Endometrium (tissue), 2 donors: ENCODE measurements at regions not wholly inside any gene's neighbourhood (a gene's known extent, or its start where the extent isn't known, plus 50 kb on each side); places are given as distances from the start of the nearest gene placed in this dataset.
"Not testable (repeated sequence)": the region's sequence is repeated elsewhere in the genome, so short reads cannot be mapped to it uniquely, and the experiment has no call there.

Source experiments
- FAIRE-seq: peaks from 2 replicates; lab custom pipeline; 2012; peaks lifted over from hg19 to GRCh38; lab: Jason Lieb, UNC
- donor health status: control.
- donor health status: control.

DNA sequence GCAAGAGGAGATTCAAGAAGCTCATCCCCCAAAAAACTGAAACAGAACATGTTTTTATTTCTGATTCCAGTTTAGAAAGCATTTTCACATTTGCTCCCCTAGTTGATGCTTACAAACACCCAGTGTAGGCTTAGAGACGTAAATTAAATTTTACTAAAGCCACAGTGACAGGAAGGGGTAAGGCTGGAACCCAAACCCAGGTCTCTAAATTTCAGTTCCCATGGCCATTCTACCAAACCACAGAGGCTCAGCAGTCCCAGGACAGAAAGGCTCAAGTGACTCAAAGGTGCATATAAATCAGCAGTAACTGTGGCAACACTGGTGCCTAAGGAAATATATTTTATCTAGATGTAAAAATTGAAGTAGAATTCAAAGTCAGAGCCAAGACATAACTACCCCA is 128.7 kb downstream of the CEP120 start:
- no peak for FAIRE-seq

- FAIRE-seq, result no peak
Measured at GRCh38 chr5:123289210-123289609, 134.0 kb downstream of the CEP120 start.

- peak; percentile 74 for FAIRE-seq
Measured at GRCh38 chr5:123287881-123288280, 135.3 kb downstream of the CEP120 start.

DNA sequence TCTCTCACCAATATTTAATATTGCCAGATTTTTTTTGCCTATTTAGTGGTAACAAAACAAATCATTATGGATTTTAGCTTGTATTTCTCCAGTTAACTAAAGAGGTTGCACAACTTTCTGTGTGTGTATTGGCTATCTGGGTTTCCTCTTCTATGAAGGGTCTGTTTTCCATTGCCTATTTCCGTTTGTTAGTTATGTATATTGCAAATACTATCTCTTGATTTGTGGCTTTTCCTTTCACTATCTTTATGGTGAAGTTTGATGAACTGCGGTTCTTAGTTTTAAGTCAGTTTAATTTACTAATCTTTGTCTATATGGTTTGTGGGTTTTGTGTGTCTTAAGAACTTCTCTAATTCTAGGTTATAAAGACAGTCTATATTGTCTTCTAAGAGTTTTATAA is 136.3 kb downstream of the CEP120 start:
- FAIRE-seq, result no peak

DNA sequence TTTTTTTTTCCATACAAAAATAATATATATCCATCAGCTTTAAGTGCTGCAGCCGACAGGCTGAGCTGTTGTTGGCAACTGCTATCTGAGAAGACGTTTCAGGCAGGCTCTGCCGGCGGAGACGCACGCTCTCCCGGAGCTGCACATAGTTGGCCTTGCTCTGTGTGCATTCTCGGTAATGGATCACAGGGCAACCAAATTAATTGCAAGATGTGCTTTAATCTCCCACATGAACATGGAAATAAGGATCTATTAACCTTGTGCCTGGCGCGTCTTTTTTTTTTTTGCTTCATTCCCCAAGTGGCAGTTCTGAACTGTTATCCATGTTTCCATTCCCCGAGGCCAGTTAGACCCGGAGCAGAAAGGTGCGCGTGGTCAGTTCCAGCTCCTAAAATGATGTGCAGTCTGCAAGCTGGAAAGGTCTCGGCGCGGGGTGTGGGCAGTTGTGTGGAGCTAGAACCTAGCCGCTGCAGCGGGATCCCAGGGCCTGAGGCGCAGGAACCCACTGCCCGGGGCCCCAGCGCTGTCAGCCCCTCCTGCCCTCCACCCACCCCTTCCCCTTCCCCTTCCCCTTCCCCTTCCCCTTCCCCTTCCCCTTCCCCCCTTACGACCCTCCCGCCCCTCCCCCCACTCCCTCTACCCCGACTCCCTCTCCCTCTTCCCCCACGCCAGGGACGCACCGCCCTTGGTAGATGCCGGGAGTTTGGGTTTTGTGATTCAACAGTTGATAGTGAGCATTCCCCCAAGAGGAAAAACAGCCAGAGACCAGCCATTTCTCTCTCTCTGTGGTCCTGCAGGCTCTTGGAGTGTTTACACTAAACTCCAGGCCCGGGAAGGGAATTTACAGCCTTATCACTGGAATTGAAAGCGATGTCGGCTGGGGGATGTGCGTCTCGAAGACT is 137.8 kb downstream of the CEP120 start:
- peak; percentile 18 for FAIRE-seq

GRCh38 chr5:123283499-123283898 is 139.7 kb downstream of the CEP120 start:
- no peak for FAIRE-seq

- no peak for FAIRE-seq
Measured at GRCh38 chr5:123283031-123283430, 140.2 kb downstream of the CEP120 start.

GRCh38 chr5:123282444-123282843 is 140.8 kb downstream of the CEP120 start:
- no peak for FAIRE-seq

GRCh38 chr5:123280854-123281253 is 142.3 kb downstream of the CEP120 start:
- not testable (repeated sequence) for FAIRE-seq

- no peak for FAIRE-seq
Measured at GRCh38 chr5:123279136-123279535, 144.1 kb downstream of the CEP120 start.

- no peak for FAIRE-seq
Measured at GRCh38 chr5:123278284-123278683, 144.9 kb downstream of the CEP120 start.

- no peak for FAIRE-seq
Measured at GRCh38 chr5:123273984-123274383, 149.2 kb downstream of the CEP120 start.

DNA sequence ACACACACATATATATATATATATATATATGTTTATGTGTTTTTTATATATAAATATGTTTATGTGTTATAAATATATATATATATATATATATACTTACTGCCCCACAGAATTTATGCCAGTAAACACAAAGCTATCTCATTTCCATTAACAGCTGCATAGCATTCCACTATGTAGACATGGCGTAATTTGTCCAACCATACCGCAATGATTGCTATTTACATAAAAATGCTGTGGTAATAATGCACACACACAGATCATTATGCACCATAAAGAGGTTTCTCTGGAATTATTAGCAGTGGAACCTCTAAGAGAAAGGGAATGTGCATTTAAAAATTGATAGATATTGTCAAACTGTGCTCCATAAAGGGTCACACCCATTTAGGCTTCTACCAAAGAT is 150.1 kb downstream of the CEP120 start:
- FAIRE-seq, result no peak

DNA sequence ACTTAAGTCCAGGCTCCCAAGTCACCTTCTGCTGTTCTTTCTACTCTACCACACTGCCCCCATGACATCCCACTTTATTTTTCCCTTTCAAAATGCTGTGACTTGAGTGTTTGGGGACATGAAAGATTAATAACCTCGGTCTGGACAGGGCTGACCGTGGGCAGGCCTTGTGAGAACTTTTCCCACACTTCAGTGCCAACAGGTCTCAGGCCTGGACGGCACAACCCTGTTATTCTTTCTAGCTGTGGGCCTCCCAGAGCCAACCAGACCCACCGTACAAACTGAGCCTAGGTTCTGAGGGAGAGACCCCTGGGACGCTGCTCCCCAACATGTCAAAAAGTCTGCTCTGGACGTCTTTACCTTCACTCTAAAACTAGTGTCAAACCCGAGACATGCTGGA is 153.4 kb downstream of the CEP120 start:
- FAIRE-seq, result no peak

DNA sequence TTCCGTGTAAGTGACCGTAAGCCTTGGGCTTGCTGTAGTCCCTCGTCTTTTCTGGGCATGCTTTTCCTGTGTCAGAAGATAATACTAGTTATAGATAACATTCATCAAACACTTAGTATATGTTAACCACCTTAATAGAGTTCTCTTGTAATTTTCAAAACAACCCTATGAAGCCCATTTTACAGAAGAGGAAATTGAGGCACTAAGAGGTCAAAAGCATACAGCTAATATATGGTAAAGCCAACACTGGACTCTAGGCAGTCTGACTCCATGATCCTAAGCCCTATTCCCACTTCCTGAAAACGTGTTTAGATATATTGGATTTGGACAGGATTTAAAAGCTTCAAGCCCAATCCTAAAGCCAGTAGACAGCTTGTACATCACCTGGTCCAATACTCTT is 153.8 kb downstream of the CEP120 start:
- no peak for FAIRE-seq

DNA sequence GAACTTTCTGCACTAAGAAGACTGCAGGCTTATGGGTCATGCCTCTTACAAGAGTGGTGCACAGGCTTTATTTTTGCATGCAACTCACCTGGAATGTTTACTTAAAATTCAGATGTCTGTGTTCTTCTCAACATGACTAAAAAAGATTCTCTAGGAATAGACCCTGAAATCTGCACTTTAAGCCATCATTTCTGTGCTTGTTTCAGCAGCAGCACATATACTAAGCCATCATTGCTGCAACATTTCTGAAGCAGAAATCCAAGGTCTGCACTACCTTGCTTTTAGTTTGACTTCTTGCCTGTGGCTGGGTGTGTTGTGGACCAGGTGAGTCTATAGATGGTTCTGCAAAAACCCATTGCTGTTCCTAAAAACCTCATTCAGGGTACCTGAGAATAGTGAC is 156.8 kb downstream of the CEP120 start:
- no peak for FAIRE-seq

DNA sequence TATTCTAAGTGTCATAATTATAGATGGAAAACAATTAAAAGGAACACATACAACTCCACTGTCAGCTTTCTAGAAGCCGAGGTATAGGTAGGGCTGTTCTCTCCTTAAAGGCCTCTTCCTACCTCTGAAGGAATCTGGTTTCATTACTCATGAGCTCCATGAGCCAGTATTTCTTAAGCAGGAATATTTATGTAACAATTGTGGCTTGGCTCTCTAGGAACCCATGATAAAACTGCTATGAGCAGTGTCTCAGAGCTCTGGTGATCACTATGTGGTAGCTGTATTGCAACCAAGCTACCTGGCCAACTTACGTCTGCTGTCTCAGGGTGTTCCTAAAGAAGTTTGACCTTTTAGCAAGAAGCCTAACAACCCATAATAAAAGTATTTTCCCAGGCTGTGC is 157.7 kb downstream of the CEP120 start:
- FAIRE-seq, result no peak

GRCh38 chr5:123264394-123264793 is 158.8 kb downstream of the CEP120 start:
- FAIRE-seq, result no peak

GRCh38 chr5:123263859-123264258 is 159.3 kb downstream of the CEP120 start:
- FAIRE-seq, result no peak

DNA sequence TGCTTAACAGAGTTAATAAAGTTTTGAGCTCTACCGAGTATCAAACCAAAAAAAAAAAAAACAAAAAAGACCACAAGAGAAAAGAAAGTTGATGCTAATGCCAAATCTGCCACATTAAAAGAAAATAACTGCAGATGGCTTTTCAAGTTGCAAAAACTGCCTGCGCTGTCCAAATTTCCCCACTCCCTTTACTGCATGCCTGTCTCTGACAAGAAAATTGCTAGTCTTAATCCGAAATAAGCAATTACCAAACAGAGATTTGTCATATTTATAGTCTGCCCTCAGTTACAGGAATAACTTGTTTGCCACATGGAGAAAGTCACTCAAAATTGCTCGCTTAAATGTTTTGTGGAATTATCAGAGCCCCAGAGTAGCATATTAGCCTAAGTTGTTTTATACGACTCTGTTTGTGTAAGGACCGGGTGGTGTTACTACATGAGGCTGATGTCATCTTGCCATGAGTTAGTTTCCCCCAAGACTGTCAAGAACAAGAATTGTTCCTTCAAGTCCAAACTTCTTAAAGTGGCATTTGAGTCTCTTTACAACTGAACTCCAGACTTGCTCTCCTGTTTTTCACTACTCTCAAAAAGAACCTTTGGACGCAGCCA is 160.9 kb downstream of the CEP120 start:
- no peak for FAIRE-seq

GRCh38 chr5:123261752-123262151 is 161.5 kb downstream of the CEP120 start:
- FAIRE-seq, result no peak

- no peak for FAIRE-seq
Measured at GRCh38 chr5:123249446-123249845, 160.4 kb downstream of the PRDM6 start.

GRCh38 chr5:123245689-123246088 is 156.6 kb downstream of the PRDM6 start:
- FAIRE-seq, result no peak

DNA sequence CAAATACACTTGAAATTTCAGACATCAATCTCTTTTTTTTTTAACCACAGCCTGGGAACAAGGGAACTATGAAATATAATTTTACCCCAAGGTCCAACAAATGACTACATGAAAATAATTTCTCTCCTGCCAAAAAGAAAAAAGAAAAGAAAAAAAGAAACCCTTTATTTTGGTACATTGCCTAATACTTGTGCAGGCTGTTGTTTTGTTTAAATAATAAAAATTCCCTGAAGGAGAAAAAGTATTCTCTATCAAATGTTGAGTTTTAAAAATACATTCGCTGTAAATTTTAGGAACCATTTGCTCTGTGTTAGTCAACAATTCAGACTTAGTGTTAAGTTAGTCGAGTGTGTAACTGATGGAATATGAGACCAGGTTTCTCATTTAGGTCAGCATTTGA is 155.4 kb downstream of the PRDM6 start:
- peak; percentile 21 for FAIRE-seq
